IMR-90 (cell line): ENCODE measurements at regions not wholly inside any gene's neighbourhood (a gene's known extent, or its start where the extent isn't known, plus 50 kb on each side); places are given as distances from the start of the nearest gene placed in this dataset.

Experiments used
- CEBPB ChIP-seq: IDR thresholded peaks from 2 replicates; pipeline ENCODE4 v1.6.1; 2012; ENCODE audit warnings: low read depth, low read length, improper control_type of control experiment
- CTCF ChIP-seq: conservative IDR thresholded peaks from 2 replicates; pipeline ENCODE4 v1.5.1; 2012; ENCODE audit warnings: mild to moderate bottlenecking, low read depth, low read length, improper control_type of control experiment
- ELK1 ChIP-seq: fragments of 150-350 bp; IDR thresholded peaks from 2 replicates; pipeline ENCODE4 v1.6.1; 2016; ENCODE audit warnings: low read depth, mild to moderate bottlenecking, low read length, moderate library complexity, borderline replicate concordance
- FOS ChIP-seq: fragments of 150-350 bp; IDR thresholded peaks from 2 replicates; pipeline ENCODE4 v1.6.1; 2016; ENCODE audit warnings: low read depth, low read length
- MAFK ChIP-seq: IDR thresholded peaks from 2 replicates; pipeline ENCODE4 v1.6.1; 2012; ENCODE audit warnings: low read depth, low read length, improper control_type of control experiment
- MAZ ChIP-seq: IDR thresholded peaks from 2 replicates; pipeline ENCODE4 v1.6.1; 2012; ENCODE audit warnings: low read depth, mild to moderate bottlenecking, low read length, improper control_type of control experiment, moderate library complexity, borderline replicate concordance
- MXI1 ChIP-seq: IDR thresholded peaks from 2 replicates; pipeline ENCODE4 v1.6.1; 2012; ENCODE audit warnings: low read depth, mild to moderate bottlenecking, low read length, moderate library complexity, borderline replicate concordance
- POLR2A ChIP-seq: IDR thresholded peaks from 2 replicates; pipeline ENCODE4 v1.6.1; 2012; ENCODE audit warnings: mild to moderate bottlenecking, low read depth, low read length
- RAD21 ChIP-seq: IDR thresholded peaks from 2 replicates; pipeline ENCODE4 v1.6.1; 2012; ENCODE audit warnings: low read length, improper control_type of control experiment
- RCOR1 ChIP-seq: IDR thresholded peaks from 2 replicates; pipeline ENCODE4 v1.6.1; 2012; ENCODE audit warnings: mild to moderate bottlenecking, low read length, improper control_type of control experiment; ENCODE audit not compliant: insufficient replicate concordance
- RFX5 ChIP-seq: IDR thresholded peaks from 2 replicates; pipeline ENCODE4 v1.8.0; 2012; ENCODE audit warnings: low read depth, mild to moderate bottlenecking, low read length, moderate library complexity
- SMC3 ChIP-seq: fragments of 150-350 bp; IDR thresholded peaks from 2 replicates; pipeline ENCODE4 v1.6.1; 2016; ENCODE audit warnings: low read depth, mild to moderate bottlenecking, antibody characterized with exemption, low read length, moderate library complexity
- USF2 ChIP-seq: fragments of 150-350 bp; IDR thresholded peaks from 2 replicates; pipeline ENCODE4 v1.6.1; 2017; ENCODE audit warnings: mild to moderate bottlenecking, antibody characterized with exemption, low read length, low read depth

- TF ChIP-seq MAFK (no peak), CTCF (no peak), RFX5 (no peak), RAD21 (no peak), POLR2A (no peak), CEBPB (no peak), MAZ (no peak), ELK1 (no peak), USF2 (no peak), MXI1 (no peak), FOS (no peak), SMC3 (no peak), RCOR1 (no peak)
Measured at GRCh38 chr13:26973946-26974345, 197.7 kb downstream of the USP12 start.
